ENCODE measurements at regions not wholly inside any gene's neighbourhood (a gene's known extent, or its start where the extent isn't known, plus 50 kb on each side); places are given as distances from the start of the nearest gene placed in this dataset.

GRCh38 chr2:37776487-37776886 lies 105.0 kb upstream of the CDC42EP3 start:
- TF ChIP-seq JUN (IDR thresholded peaks at IDR 0.05) (no peak), NR3C1 (IDR thresholded peaks at IDR 0.05) (no peak), CEBPB (IDR thresholded peaks at IDR 0.05) (no peak)

Measured in A549 (cell line).